AML-193 (cell line): ENCODE measurements at regions not wholly inside any gene's neighbourhood (a gene's known extent, or its start where the extent isn't known, plus 50 kb on each side); places are given as distances from the start of the nearest gene placed in this dataset.

Experiments used
- DNase-seq, 2 experiments: peaks; one replicate each; lab custom pipeline; 2025; lab: John Stamatoyannopoulos, UW

- no peak for DNase-seq
These were observed 388.8 kb upstream of the B3GAT1 start for GRCh38 chr11:134800826-134801225.

GRCh38 chr11:134800130-134800529, 388.1 kb upstream of the B3GAT1 start:
- no peak for DNase-seq

GRCh38 chr11:134799386-134799785, 387.3 kb upstream of the B3GAT1 start:
- no peak for DNase-seq

GRCh38 chr11:134797411-134798089, 385.5 kb upstream of the B3GAT1 start:
- no peak for DNase-seq

GRCh38 chr11:134795017-134795416, 383.0 kb upstream of the B3GAT1 start:
- no peak for DNase-seq

- no peak for DNase-seq
These were observed 382.1 kb upstream of the B3GAT1 start for GRCh38 chr11:134794192-134794591.

- DNase-seq, result no peak
These were observed 380.6 kb upstream of the B3GAT1 start for GRCh38 chr11:134792677-134793076.

- DNase-seq, result no peak
These were observed 380.0 kb upstream of the B3GAT1 start for GRCh38 chr11:134792044-134792443.

GRCh38 chr11:134791102-134791501, 379.1 kb upstream of the B3GAT1 start:
- DNase-seq, result no peak

- DNase-seq, result no peak
These were observed 377.1 kb upstream of the B3GAT1 start for GRCh38 chr11:134789104-134789503.

GRCh38 chr11:134786636-134787035, 374.6 kb upstream of the B3GAT1 start:
- DNase-seq, result no peak

- DNase-seq, result no peak
These were observed 373.7 kb upstream of the B3GAT1 start for GRCh38 chr11:134785660-134786284.

GRCh38 chr11:134785059-134785458, 373.0 kb upstream of the B3GAT1 start:
- no peak for DNase-seq

- no peak for DNase-seq
These were observed 372.5 kb upstream of the B3GAT1 start for GRCh38 chr11:134784568-134784967.

- DNase-seq, result no peak
These were observed 372.0 kb upstream of the B3GAT1 start for GRCh38 chr11:134784046-134784445.

- DNase-seq, result no peak
These were observed 371.2 kb upstream of the B3GAT1 start for GRCh38 chr11:134783234-134783633.

GRCh38 chr11:134781380-134781866, 369.4 kb upstream of the B3GAT1 start:
- no peak for DNase-seq

GRCh38 chr11:134780486-134781147, 368.6 kb upstream of the B3GAT1 start:
- no peak for DNase-seq

- no peak for DNase-seq
These were observed 367.1 kb upstream of the B3GAT1 start for GRCh38 chr11:134779179-134779578.

- no peak for DNase-seq
These were observed 356.4 kb upstream of the B3GAT1 start for GRCh38 chr11:134768463-134768862.

- no peak for DNase-seq
These were observed 353.5 kb upstream of the B3GAT1 start for GRCh38 chr11:134765565-134765964.

- no peak for DNase-seq
These were observed 352.9 kb upstream of the B3GAT1 start for GRCh38 chr11:134764966-134765365.

GRCh38 chr11:134764367-134764766, 352.3 kb upstream of the B3GAT1 start:
- no peak for DNase-seq
